ENCODE measurements at regions not wholly inside any gene's neighbourhood (a gene's known extent, or its start where the extent isn't known, plus 50 kb on each side); places are given as distances from the start of the nearest gene placed in this dataset.

GRCh38 chr5:21672911-21673310 is 1180.2 kb downstream of the CDH12 start:
- no peaks in the 10 kb centered on the region for H3K27me3 ChIP-seq (replicated peaks; ENCODE audit: control insufficient read depth, insufficient read depth, low read length)
- no peaks in the 10 kb centered on the region for H3K36me3 ChIP-seq (ENCODE audit: control insufficient read depth, insufficient read depth, low read length)
- no peak for DNase-seq (ENCODE audit: extremely low read depth, insufficient read length)
- TF ChIP-seq CTCF (IDR thresholded peaks at IDR 0.05; ENCODE audit: insufficient read depth, low read length, poor library complexity, severe bottlenecking), result no peak
- no peak overlapping the region for H3K4me3 ChIP-seq (replicated peaks; ENCODE audit: low read depth, low read length)

GRCh38 chr5:21672360-21672759 is 1180.8 kb downstream of the CDH12 start:
- H3K4me3 ChIP-seq (replicated peaks; ENCODE audit: low read depth, low read length), result no peak overlapping the region

GRCh38 chr5:21665524-21665923 is 1187.6 kb downstream of the CDH12 start:
- DNase-seq (ENCODE audit: extremely low read depth, insufficient read length), result no peak
- Histone ChIP-seq H3K36me3 (ENCODE audit: control insufficient read depth, insufficient read depth, low read length) (no peaks in the 10 kb centered on the region), H3K4me3 (replicated peaks; ENCODE audit: low read depth, low read length) (no peak overlapping the region), H3K27me3 (replicated peaks; ENCODE audit: control insufficient read depth, insufficient read depth, low read length) (no peaks in the 10 kb centered on the region)
- TF ChIP-seq CTCF (IDR thresholded peaks at IDR 0.05; ENCODE audit: insufficient read depth, low read length, poor library complexity, severe bottlenecking), result no peak

More at GRCh38 chr5:21672360-21672759, 1180.8 kb downstream of the CDH12 start:
- H3K36me3 ChIP-seq (ENCODE audit: control insufficient read depth, insufficient read depth, low read length), result no peaks in the 10 kb centered on the region
- DNase-seq (ENCODE audit: extremely low read depth, insufficient read length), result no peak
- TF ChIP-seq CTCF (IDR thresholded peaks at IDR 0.05; ENCODE audit: insufficient read depth, low read length, poor library complexity, severe bottlenecking), result no peak
- H3K27me3 ChIP-seq (replicated peaks; ENCODE audit: control insufficient read depth, insufficient read depth, low read length), result no peaks in the 10 kb centered on the region

GRCh38 chr5:21663082-21663481 is 1190.1 kb downstream of the CDH12 start:
- no peak overlapping the region for H3K4me3 ChIP-seq (replicated peaks; ENCODE audit: low read depth, low read length)
- no peaks in the 10 kb centered on the region for H3K27me3 ChIP-seq (replicated peaks; ENCODE audit: control insufficient read depth, insufficient read depth, low read length)
- no peak for DNase-seq (ENCODE audit: extremely low read depth, insufficient read length)
- H3K36me3 ChIP-seq (ENCODE audit: control insufficient read depth, insufficient read depth, low read length), result no peaks in the 10 kb centered on the region
- TF ChIP-seq CTCF (IDR thresholded peaks at IDR 0.05; ENCODE audit: insufficient read depth, low read length, poor library complexity, severe bottlenecking), result no peak

GRCh38 chr5:21661184-21661583 is 1192.0 kb downstream of the CDH12 start:
- no peak for DNase-seq (ENCODE audit: extremely low read depth, insufficient read length)
- no peaks in the 10 kb centered on the region for H3K36me3 ChIP-seq (ENCODE audit: control insufficient read depth, insufficient read depth, low read length)
- H3K27me3 ChIP-seq (replicated peaks; ENCODE audit: control insufficient read depth, insufficient read depth, low read length), result no peaks in the 10 kb centered on the region
- TF ChIP-seq CTCF (IDR thresholded peaks at IDR 0.05; ENCODE audit: insufficient read depth, low read length, poor library complexity, severe bottlenecking), result no peak
- H3K4me3 ChIP-seq (replicated peaks; ENCODE audit: low read depth, low read length), result no peak overlapping the region

GRCh38 chr5:21654556-21654955 is 1198.6 kb downstream of the CDH12 start:
- TF ChIP-seq CTCF (IDR thresholded peaks at IDR 0.05; ENCODE audit: insufficient read depth, low read length, poor library complexity, severe bottlenecking), result no peak
- H3K36me3 ChIP-seq (ENCODE audit: control insufficient read depth, insufficient read depth, low read length), result no peaks in the 10 kb centered on the region
- H3K27me3 ChIP-seq (replicated peaks; ENCODE audit: control insufficient read depth, insufficient read depth, low read length), result no peaks in the 10 kb centered on the region
- no peak overlapping the region for H3K4me3 ChIP-seq (replicated peaks; ENCODE audit: low read depth, low read length)
- DNase-seq (ENCODE audit: extremely low read depth, insufficient read length), result no peak

Measured in GM06990 (cell line).